ENCODE measurements at regions not wholly inside any gene's neighbourhood (a gene's known extent, or its start where the extent isn't known, plus 50 kb on each side); places are given as distances from the start of the nearest gene placed in this dataset.
"Not testable (repeated sequence)": the region's sequence is repeated elsewhere in the genome, so short reads cannot be mapped to it uniquely, and the experiment has no call there.

DNA sequence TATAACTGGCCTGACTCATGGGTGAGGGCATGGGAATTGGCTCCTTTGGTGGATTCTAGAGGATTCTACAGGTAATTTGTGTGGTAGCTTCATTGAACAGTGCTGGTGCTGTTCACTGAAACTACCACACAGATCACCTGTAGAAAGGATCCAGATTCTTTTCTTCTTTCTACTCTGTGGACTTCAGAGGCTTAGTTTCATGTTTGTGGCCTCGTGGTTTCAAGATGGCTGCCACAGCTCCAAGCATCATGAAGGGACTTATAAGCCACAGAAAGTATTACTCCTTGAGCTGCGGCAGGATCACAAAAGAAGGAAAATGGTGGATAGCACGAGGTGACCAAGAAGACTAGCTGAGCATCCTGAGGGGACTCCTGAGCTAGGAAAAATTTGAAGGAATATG, 88.9 kb downstream of the ADCYAP1 start:
- FAIRE-seq = no peak

DNA sequence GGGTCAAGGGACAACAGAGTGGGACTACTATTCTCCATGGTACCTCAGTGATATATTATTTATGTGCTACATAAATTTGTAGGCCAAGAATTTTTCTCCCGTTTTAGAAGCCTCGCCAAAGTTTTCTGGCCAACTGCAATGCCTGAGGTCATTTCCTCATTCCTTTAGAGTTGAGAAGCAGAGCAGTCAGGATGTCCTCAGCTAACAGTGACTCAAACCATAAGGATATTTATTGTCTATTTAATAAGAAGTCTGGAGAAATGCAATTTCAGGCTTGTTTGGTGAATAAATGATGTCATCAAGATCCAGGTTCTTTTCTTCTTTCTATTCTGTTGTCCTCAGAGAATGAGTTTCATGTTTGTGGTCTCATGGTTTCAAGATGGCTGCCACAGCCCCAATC, 91.0 kb downstream of the ADCYAP1 start:
- no peak for FAIRE-seq
- DNase-seq (ENCODE audit: insufficient read length, low spot score) = peak; percentile 59

More for the DNA sequence above, 88.9 kb downstream of the ADCYAP1 start:
- no peak for DNase-seq (ENCODE audit: insufficient read length, low spot score)

DNA sequence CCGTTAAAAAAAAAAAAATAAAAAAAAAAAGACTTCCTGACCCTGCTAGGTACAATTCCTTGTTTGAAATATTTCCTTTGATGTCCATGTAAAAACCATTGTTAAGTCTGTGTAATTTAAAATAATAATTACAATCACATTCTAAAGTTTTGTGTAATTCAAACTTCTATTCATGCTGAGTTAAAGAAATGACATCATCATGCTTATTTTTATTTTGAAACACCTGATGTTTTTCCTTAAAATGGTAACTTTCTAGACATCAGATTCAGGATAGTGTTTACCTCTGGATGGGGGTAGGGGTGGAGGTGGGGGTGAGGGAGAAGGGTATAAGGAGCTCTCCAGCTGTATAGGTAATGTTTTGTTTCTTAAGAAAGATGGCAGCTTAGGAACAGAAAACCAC, 92.8 kb downstream of the ADCYAP1 start:
- DNase-seq (ENCODE audit: insufficient read length, low spot score) = no peak
- FAIRE-seq = no peak

DNA sequence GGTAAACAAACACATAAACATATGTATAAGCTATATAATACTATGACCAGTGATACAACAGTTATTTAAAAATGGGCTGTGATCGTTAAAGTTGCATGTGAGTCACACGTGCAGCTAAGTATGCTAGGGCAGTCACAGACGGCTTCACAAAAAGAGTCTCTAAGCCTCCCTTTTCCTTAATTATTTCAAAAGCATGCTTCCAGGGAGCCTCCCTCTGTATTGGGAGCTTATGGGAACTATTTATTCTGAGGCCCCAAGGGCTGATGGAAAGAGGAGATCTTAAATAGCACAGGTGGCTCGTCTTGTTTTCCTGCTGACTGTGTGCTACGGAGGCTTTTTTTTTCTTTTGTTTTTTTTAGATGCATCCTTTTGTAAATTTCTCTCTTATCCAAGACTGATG, 94.3 kb downstream of the ADCYAP1 start:
- FAIRE-seq (no peak), DNase-seq (ENCODE audit: insufficient read length, low spot score) (no peak)

DNA sequence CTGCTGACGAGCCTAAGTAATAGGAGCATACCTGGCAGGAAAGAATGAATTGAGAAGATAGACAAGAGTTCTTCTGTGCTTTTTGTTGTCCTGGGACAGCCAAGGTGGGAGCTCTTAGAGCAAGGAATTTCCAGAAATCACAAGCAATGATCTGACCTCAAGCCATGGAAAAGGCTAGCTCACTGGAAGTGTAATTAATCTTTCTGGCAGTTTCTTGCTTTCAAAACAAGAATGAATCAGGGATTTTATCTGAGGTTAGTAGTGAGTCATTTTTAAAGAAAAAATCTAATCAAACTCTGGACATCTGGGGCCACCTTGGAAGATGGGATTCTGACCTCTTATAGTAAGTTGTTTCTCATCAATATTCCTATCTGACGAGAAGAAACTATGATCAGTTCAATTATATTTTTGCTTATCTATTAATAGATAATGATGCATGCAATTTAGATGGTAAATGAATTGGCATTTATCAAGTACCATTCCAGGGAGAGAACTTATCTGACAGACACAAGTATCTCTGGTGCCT, 98.0 kb downstream of the ADCYAP1 start:
- FAIRE-seq (no peak), DNase-seq (ENCODE audit: insufficient read length, low spot score) (peak; percentile 65)

DNA sequence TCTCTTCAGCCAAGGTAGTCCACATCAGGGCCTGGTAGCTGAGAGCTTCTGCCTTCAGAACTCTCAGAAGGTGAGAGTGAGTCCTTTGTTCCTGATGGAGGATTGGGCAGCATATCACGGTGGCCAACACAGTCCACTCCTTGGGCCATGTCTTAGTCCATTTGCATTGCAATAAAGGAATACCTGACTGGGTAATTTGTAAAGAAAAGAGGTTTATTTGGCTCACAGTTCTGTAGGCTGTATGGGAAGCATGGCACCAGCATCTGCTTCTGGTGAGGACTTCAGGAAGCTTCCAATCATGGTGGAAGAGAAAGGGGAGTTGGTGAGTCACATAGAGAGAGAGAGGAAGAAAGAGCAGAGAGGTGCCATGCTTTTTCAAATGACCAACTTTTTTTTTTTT, 98.8 kb downstream of the ADCYAP1 start:
- FAIRE-seq = no peak

DNA sequence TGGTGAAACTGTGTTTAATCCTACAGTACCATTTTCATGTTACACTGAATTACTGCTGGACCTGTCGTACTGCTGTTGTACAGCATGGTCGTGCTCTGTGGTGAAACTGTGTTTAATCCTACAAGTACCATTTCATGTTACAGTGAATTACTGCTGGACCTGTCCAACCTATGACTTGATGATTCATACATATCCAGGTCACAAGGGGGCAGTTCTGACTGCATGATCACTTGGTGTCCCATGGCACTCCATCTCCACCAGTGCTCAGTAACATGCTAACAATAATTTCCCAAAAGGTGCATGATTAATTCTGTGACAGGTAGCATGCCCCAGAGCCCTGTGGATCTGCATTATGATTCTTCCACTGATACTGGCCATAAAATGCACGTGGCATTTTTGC, 101.6 kb downstream of the ADCYAP1 start:
- DNase-seq (ENCODE audit: insufficient read length, low spot score) = no peak

More for the DNA sequence above, 98.8 kb downstream of the ADCYAP1 start:
- no peak for DNase-seq (ENCODE audit: insufficient read length, low spot score)

DNA sequence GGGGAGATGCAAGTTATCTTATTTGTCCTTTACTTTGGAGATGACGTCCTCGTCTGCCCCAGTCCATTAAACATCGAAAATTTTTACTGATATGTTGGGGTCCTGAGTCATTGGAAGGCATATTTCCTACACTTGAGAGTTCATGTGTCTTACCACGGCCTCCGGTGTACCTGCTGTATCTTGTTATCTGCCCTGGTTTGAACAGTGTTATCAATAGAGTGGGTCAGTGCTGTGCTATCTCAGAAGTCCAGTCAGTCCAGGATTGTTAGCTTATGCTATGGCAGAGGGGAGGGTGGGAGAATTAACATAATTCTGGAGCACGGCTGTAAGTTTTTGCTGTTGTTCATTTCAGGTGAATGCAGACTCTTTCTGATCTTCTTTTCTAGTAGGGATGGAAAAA, 102.3 kb downstream of the ADCYAP1 start:
- FAIRE-seq (no peak), DNase-seq (ENCODE audit: insufficient read length, low spot score) (no peak)

More for the DNA sequence above, 101.6 kb downstream of the ADCYAP1 start:
- FAIRE-seq = peak; percentile 89

DNA sequence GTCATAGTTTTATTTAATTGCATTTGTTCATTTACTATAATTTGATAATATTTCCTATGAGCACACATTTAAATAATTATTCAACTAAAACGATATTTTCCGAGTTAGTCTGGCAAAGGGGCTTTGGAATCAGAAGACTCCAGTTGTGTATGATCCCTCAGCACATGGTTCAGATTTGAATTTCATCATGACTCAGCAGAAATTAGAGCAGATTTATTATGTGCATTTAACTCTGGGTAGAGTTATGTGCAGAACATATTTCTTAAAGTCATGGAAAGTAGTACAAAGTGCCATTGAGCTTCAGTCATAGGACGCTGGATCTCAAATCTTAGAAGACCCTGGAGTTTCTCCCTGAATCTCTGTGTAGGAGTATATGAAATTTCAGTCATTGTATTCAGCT, 106.7 kb downstream of the ADCYAP1 start:
- FAIRE-seq = no peak
- no peak for DNase-seq (ENCODE audit: insufficient read length, low spot score)

DNA sequence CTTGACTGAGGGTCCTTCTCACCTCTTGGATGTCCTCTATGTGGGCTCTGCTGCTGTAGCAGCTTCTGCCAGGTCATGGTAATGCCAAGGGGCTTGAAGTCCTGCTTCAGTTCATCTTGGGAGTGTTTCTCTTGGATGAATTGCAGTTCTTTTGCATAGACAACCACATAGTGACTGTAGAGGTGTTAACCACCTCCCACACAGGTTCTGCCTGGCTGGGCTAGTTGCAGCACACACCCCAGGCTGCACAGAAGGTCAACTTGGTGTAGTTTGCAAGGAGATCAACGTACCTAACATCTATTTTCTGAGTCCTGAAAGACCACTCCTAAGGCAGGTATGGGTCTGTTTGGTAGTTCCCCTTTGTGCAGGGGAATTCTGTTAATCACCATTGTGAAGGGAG, 108.1 kb downstream of the ADCYAP1 start:
- DNase-seq (ENCODE audit: insufficient read length, low spot score) (no peak), FAIRE-seq (peak; percentile 52)

DNA sequence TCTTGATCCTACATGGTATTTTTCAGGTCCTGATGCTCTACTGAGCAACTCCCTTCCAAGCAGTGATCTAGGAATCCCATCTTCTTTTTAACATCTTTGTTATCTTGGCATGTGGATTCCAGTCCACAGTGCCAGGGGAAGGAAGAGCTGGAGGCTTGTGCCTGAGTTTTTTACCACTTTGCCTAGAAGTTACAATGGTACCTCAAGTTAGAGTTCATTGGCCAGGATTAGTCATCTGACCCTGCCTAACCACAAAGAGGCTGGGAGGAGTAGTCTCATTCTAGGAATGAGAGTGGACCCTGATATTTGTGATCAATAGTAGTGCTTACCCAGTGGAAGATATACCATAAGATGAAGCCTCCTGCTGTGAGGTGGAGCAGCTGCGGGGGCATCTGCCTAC, 109.3 kb downstream of the ADCYAP1 start:
- DNase-seq (ENCODE audit: insufficient read length, low spot score) (no peak), FAIRE-seq (no peak)

DNA sequence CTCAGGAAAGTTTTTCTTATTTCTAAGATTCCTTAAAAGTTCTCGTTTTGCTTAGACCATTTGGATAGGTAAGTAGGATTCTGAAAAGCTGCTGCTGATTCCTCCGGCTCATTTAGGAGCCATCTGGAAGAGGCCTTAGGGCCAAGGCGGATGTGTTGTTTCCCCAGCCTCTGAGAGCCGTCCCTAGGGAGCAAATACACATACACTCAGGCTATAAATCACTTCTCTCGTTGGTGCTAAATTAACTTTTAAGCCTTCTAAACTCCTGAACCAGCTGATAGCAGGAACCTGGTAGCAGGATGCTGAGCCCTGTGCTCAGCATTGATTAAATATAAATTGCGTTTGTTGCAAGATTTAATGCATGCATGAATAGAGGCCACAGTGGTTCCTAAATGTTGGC, 109.8 kb downstream of the ADCYAP1 start:
- FAIRE-seq = no peak
- DNase-seq (ENCODE audit: insufficient read length, low spot score) = no peak

DNA sequence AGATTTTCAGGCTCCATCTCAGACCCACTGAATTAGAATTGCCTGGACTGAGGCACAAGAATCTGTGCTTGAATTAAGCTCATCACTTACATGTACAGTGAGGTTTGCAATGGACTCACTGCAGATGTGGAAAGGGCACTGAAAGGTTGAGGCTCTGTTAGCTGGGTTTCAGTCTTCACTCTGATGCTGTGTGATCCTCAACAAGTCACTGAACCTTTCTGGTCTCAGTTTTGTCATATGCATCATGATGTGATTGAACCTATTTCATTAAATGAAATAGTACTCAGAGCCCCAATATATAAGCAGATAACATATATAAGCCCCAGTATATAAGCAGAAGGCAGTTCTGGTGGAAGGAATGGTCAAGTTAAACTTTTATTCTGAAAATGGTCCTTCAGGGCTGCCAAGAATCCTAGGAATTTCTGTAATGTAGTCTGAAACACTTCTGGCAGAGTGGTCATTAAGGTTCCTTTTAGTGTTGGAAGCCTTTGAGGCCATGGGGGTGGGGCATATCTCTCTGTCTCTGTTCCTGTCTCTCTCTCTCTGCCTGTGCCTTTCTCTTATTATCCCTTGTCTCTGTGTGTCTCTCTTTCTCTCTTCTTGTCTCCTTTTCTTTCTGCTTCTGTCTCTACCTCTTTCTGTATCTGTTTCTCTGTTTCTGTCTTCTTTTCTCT, 110.4 kb downstream of the ADCYAP1 start:
- DNase-seq (ENCODE audit: insufficient read length, low spot score) (peak; percentile 12), FAIRE-seq (peak; percentile 52)

DNA sequence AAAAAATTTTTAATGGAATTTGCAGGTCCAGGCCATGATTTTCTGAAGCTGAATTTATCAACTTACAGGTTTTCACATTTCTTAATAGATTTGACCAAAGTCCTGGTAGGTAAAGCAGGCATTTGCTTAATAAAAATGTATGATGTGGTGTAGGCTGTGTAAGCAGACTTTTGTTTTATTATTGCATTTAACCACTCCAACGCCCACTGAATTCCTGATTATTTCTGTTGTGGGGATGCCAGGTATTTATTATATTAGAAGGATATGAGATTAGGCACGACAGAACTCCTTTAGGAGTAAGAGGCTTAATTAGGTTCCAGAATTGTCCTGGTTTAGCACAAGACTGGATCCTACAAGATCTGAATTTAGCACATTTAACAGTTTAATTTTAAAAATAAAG, 111.1 kb downstream of the ADCYAP1 start:
- DNase-seq (ENCODE audit: insufficient read length, low spot score) = no peak
- FAIRE-seq = no peak

DNA sequence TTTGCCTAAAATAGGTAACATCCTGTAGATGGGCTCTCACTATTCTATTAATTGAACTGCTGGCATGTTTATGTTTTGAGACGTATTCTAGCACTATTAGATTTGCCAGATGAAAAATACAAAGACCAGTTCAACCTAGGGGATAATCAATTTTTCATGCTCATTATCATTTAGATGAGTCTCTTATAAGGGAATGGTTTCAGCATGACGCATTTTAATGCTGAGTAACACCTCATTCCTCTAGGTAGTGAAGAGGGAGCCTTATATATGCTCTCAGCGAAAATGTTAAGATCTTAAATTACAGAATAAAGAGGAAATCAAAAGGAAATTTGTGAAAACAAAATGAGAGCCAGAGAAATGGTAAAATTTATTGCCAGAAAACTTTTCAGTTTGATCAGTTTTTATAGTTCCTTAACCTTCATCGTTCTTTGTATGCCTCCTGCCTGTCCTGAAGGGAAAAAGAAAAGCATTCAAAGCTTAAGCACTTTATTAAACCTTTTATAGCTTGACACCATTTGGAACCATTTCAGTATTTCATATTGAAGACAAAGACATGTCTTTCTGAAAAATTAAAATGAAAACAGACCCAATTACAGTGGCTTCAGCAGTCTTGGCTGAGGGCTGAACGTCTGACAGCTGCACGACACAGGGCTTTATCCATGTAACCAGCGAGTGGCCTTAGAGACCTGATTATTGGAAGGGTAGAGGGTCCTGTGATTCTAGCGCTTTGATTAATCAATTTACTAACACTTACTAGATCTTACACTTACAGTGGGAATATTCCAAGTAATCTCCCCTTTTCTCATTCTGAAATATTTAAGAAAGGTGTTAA, 112.8 kb downstream of the ADCYAP1 start:
- no peak for FAIRE-seq
- no peak for DNase-seq (ENCODE audit: insufficient read length, low spot score)

DNA sequence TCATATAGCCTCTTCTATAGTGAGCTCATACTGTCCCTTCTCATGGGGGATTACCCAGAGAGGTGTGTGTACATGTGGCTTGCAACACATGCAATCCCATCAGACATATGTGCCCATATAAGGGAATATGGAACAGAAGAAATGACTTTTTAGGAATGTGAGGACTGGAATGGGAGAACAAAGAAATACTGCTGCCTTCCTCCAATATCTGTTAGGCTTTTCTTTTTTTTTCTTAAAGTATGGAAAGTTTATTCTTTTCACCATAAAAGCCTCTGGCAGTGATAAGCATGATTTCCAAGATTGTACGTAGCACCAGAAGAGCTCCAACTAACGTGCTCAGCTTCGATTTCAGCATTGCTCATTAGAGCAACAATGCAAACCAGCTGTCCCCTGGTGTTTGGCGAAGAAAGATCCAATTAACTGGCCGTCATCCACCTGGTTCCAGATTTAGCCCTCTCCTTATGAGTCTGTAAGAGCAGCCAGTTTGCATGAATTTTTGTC, 113.6 kb downstream of the ADCYAP1 start:
- FAIRE-seq (no peak), DNase-seq (ENCODE audit: insufficient read length, low spot score) (no peak)

DNA sequence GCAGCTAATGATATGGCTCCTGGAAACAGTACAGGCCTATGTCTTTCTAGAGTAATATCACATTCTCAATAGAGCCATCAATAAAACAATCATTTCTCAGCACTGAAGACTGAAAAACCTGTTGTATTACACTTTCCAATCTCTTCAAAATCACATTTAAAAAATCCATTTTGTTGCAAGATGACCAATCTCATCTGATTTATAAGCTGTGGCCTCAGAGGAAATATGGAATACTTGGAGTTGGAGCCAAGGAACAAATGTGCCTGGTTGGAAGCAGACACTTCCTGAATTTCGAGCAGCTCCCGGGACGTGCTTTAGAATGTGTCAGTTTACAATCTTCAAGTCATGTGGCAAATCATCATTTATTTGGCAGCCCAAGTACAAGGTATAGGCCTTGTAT, 114.5 kb downstream of the ADCYAP1 start:
- DNase-seq (ENCODE audit: insufficient read length, low spot score) = no peak

DNA sequence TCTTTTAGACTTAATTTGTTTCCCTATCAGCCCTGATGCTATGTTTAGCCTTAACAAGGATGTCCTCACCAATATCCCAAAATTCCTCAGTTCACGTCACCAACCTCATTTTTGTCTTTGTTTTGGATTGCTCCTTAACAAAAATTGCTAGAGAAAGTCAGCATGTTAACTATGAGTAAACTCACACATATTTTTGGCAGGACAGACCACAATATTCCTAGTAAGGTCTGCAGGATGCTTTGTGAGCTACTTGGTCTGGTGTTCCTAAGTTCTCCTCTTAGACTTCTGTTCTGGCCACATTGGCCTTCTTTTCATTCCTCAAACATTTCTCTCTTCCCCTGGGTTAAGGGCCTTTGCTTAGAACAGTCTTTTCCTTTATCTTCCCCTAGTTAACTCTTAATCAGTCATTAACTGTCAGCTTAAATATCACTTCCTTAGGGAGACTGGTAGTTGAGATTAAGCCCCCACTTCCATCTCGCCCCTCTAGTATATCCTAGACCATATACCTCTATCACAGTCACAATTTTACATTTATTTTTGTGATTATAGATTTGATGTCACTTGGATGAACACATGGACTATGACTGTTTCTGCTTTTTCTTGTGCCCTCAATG, 116.2 kb downstream of the ADCYAP1 start:
- no peak for DNase-seq (ENCODE audit: insufficient read length, low spot score)
- no peak for FAIRE-seq

More for the DNA sequence above, 114.5 kb downstream of the ADCYAP1 start:
- no peak for FAIRE-seq

DNA sequence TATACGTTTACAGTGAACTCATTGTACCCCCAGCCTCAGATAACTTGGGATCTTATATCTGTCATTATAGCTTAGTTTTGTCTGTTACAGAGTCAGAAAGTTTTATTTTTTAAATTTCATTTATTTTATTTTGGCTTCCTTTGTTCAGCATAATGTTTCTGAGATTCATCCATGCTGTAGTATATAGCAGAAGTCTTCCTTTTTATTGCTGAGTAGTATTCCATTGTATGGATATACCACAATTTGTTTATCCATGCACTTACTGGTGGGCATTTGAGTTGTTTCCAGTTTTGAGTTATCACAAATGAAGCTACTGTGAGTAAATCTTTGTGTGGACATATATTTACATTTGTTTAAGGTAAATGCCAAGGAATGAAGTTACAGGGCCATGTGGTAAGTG, 122.3 kb downstream of the ADCYAP1 start:
- FAIRE-seq (no peak), DNase-seq (ENCODE audit: insufficient read length, low spot score) (no peak)

DNA sequence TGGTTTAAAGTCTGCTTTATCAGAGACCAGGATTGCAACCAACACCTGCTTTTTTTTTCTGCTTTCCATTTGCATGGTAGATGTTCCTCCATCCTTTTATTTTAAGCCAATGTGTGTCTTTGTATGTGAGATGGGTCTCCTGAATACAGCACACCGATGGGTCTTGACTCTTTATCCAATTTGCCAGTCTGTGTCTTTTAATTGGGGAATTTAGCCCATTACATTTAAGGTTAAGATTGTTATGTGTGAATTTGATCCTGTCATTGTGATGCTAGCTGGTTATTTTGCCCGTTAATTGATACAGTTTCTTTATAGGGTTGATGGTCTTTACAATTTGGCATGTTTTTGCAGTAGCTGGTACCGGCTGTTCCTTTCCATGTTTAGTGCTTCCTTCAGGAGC, 128.4 kb downstream of the ADCYAP1 start:
- DNase-seq (ENCODE audit: insufficient read length, low spot score); FAIRE-seq: not testable (repeated sequence)

DNA sequence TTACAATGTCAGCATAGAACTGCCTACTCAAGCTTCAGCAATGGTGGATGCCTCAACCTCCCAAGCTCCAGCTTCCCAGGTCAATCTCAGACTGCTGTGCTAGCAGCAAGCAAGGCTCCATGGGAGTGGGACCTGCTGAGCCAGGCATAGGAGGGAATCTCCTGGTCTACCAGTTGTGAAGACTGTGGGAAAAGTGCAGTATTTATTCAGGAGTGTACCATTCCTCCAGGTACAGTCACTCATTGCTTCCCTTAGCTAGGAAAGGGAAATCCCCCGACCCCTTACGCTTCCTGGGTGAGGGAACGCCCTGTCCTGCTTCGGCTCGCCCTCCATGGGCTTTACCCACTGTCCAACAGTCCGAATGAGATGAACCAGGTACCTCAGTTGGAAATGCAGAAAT, 130.3 kb downstream of the ADCYAP1 start:
- DNase-seq (ENCODE audit: insufficient read length, low spot score) (no peak), FAIRE-seq (no peak)
